Astrocyte of the cerebellum (primary cell): ENCODE measurements at regions not wholly inside any gene's neighbourhood (a gene's known extent, or its start where the extent isn't known, plus 50 kb on each side); places are given as distances from the start of the nearest gene placed in this dataset.

Experiments
- DNase-seq: peaks from one replicate; pipeline ENCODE4 v3.0.0-alpha.2; 2011; ENCODE audit warnings: low read depth
- H3K4me3 ChIP-seq: 2 replicates; pipeline ENCODE4 v1.5.1; 2011; ENCODE audit warnings: mild to moderate bottlenecking, low read depth, low read length, moderate library complexity
- CTCF ChIP-seq: IDR thresholded peaks from 2 replicates; pipeline ENCODE4 v1.5.1; 2012; ENCODE audit warnings: low read length, low read depth, moderate library complexity, mild to moderate bottlenecking; ENCODE audit errors: missing control alignments
- in situ Hi-C: cut with HindIII; loops from 2 replicates; pipeline ENCODE4 v1.10.0; 2017; ENCODE audit warnings: low sequenced_read_pairs

GRCh38 chr14:51188566-51189185, 51.4 kb upstream of the TMX1 start:
- no peak for TF ChIP-seq CTCF
- H3K4me3 ChIP-seq = no peak overlapping the region
- no peak for DNase-seq
- in situ Hi-C loops = no loop called here

- no peak for TF ChIP-seq CTCF
- no peak for DNase-seq
- no peak overlapping the region for H3K4me3 ChIP-seq
- in situ Hi-C loops = no loop called here
These were observed 50.3 kb upstream of the TMX1 start for GRCh38 chr14:51189600-51190376.
